ENCODE measurements at regions not wholly inside any gene's neighbourhood (a gene's known extent, or its start where the extent isn't known, plus 50 kb on each side); places are given as distances from the start of the nearest gene placed in this dataset.

GRCh38 chr20:43293068-43293786 lies 103.5 kb upstream of the PTPRT start:
- H3K4me1 ChIP-seq (ENCODE audit: insufficient read depth, low read length): no peaks in the 10 kb centered on the region
- no peak overlapping the region for H3K27ac ChIP-seq (ENCODE audit: low read depth, low read length)
- no peak overlapping the region for H3K27ac Mint-ChIP-seq
- H3K4me3 Mint-ChIP-seq: no peak overlapping the region
- no peak for DNase-seq
- no peaks in the 10 kb centered on the region for H3K36me3 ChIP-seq (ENCODE audit: insufficient read depth, low read length)
- intact Hi-C loops (cut with micrococcal nuclease): no loop called here
- H3K27me3 Mint-ChIP-seq: no peaks in the 10 kb centered on the region
- peaks cover 0 to 14% (median 4%) of the 10 kb centered on the region in 8 donors for H3K9me3 Mint-ChIP-seq
- no peaks in the 10 kb centered on the region for H3K27me3 ChIP-seq (ENCODE audit: insufficient read depth, low read length)
- POLR2A ChIA-PET (ENCODE audit: partially characterized antibody): no interaction called here
- no peaks in the 10 kb centered on the region for H3K36me3 Mint-ChIP-seq
- H3K9me3 ChIP-seq (ENCODE audit: control insufficient read depth in 1 of 2, low read length in 2 of 2): no peaks in the 10 kb centered on the region
- H3K4me1 Mint-ChIP-seq: no peaks in the 10 kb centered on the region
- CTCF ChIA-PET (ENCODE audit: partially characterized antibody): no interaction called here
- H3K4me3 ChIP-seq (ENCODE audit: low read length in 2 of 2): no peak overlapping the region

- Histone ChIP-seq H3K9me3 (ENCODE audit: control insufficient read depth in 1 of 2, low read length in 2 of 2) (no peaks in the 10 kb centered on the region), H3K27me3 (ENCODE audit: insufficient read depth, low read length) (no peaks in the 10 kb centered on the region), H3K27ac (ENCODE audit: low read depth, low read length) (no peak overlapping the region), H3K36me3 (ENCODE audit: insufficient read depth, low read length) (no peaks in the 10 kb centered on the region), H3K4me3 (ENCODE audit: low read length in 2 of 2) (no peak overlapping the region), H3K4me1 (ENCODE audit: insufficient read depth, low read length) (no peaks in the 10 kb centered on the region)
- Mint-ChIP-seq H3K27me3 (no peaks in the 10 kb centered on the region), H3K27ac (no peak overlapping the region), H3K36me3 (no peaks in the 10 kb centered on the region), H3K9me3 (peaks cover 0 to 14% (median 4%) of the 10 kb centered on the region in 8 donors), H3K4me3 (no peak overlapping the region), H3K4me1 (no peaks in the 10 kb centered on the region)
- no peak for DNase-seq
- POLR2A ChIA-PET (ENCODE audit: partially characterized antibody): no interaction called here
- intact Hi-C loops (cut with micrococcal nuclease): no loop called here
- CTCF ChIA-PET (ENCODE audit: partially characterized antibody): no interaction called here
Observed at GRCh38 chr20:43292222-43292621, 102.5 kb upstream of the PTPRT start.

DNA sequence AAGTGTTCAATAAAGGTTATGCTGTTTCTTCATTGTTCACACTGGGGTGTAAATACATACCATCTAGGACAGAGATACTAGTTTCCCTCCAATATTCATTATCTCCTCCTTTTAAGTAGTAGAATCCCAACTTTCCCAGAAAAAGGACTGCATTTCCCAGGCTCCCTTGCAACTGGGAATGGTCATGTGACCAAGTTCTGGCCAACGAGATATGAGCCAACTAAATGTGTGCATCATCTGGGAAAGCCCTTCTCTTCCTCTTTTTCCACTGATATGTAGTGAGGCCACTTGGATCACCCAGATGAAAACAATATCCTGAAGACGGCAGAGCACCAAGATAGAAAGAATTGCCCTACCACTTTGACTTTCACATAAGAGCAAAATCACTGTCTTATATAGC lies 97.9 kb upstream of the PTPRT start:
- H3K4me1 Mint-ChIP-seq: no peaks in the 10 kb centered on the region
- H3K4me3 Mint-ChIP-seq: no peak overlapping the region
- H3K27ac Mint-ChIP-seq: no peak overlapping the region
- no peaks in the 10 kb centered on the region for H3K9me3 ChIP-seq (ENCODE audit: control insufficient read depth in 1 of 2, low read length in 2 of 2)
- peaks cover 3 to 6% of the 10 kb centered on the region in 2 donors for H3K27me3 Mint-ChIP-seq
- CTCF ChIA-PET (ENCODE audit: partially characterized antibody): no interaction called here
- H3K4me3 ChIP-seq (ENCODE audit: low read length in 2 of 2): no peak overlapping the region
- no peak overlapping the region for H3K27ac ChIP-seq (ENCODE audit: low read depth, low read length)
- H3K36me3 ChIP-seq (ENCODE audit: insufficient read depth, low read length): no peaks in the 10 kb centered on the region
- no peaks in the 10 kb centered on the region for H3K4me1 ChIP-seq (ENCODE audit: insufficient read depth, low read length)
- no peaks in the 10 kb centered on the region for H3K27me3 ChIP-seq (ENCODE audit: insufficient read depth, low read length)
- intact Hi-C loops (cut with micrococcal nuclease): no loop called here
- POLR2A ChIA-PET (ENCODE audit: partially characterized antibody): no interaction called here
- no peak for DNase-seq
- H3K9me3 Mint-ChIP-seq: peaks cover 0 to 2% (median 0%) of the 10 kb centered on the region in 8 donors
- no peaks in the 10 kb centered on the region for H3K36me3 Mint-ChIP-seq

- Histone ChIP-seq H3K9me3 (ENCODE audit: control insufficient read depth in 1 of 2, low read length in 2 of 2) (no peaks in the 10 kb centered on the region), H3K27ac (ENCODE audit: low read depth, low read length) (no peak overlapping the region), H3K4me3 (ENCODE audit: low read length in 2 of 2) (no peak overlapping the region), H3K4me1 (ENCODE audit: insufficient read depth, low read length) (no peaks in the 10 kb centered on the region), H3K27me3 (ENCODE audit: insufficient read depth, low read length) (no peaks in the 10 kb centered on the region), H3K36me3 (ENCODE audit: insufficient read depth, low read length) (no peaks in the 10 kb centered on the region)
- no peak overlapping the region for H3K27ac Mint-ChIP-seq
- ChIA-PET CTCF (ENCODE audit: partially characterized antibody) (no interaction called here), POLR2A (ENCODE audit: partially characterized antibody) (no interaction called here)
- H3K9me3 Mint-ChIP-seq: peaks cover 0 to 5% (median 0%) of the 10 kb centered on the region in 8 donors
- H3K27me3 Mint-ChIP-seq: peaks cover 5 to 11% of the 10 kb centered on the region in 2 donors
- H3K36me3 Mint-ChIP-seq: no peaks in the 10 kb centered on the region
- no peak overlapping the region for H3K4me3 Mint-ChIP-seq
- intact Hi-C loops (cut with micrococcal nuclease): no loop called here
- DNase-seq: no peak
- no peaks in the 10 kb centered on the region for H3K4me1 Mint-ChIP-seq
Observed at GRCh38 chr20:43285170-43285569, 95.5 kb upstream of the PTPRT start.

- Histone ChIP-seq H3K9me3 (ENCODE audit: control insufficient read depth in 1 of 2, low read length in 2 of 2) (no peaks in the 10 kb centered on the region), H3K4me3 (ENCODE audit: low read length in 2 of 2) (no peak overlapping the region), H3K27me3 (ENCODE audit: insufficient read depth, low read length) (no peaks in the 10 kb centered on the region), H3K4me1 (ENCODE audit: insufficient read depth, low read length) (no peaks in the 10 kb centered on the region), H3K27ac (ENCODE audit: low read depth, low read length) (no peak overlapping the region), H3K36me3 (ENCODE audit: insufficient read depth, low read length) (no peaks in the 10 kb centered on the region)
- DNase-seq: no peak
- POLR2A ChIA-PET (ENCODE audit: partially characterized antibody): no interaction called here
- Mint-ChIP-seq H3K27me3 (peaks cover 5 to 11% of the 10 kb centered on the region in 2 donors), H3K4me1 (no peaks in the 10 kb centered on the region), H3K4me3 (no peak overlapping the region), H3K27ac (no peak overlapping the region), H3K9me3 (peaks cover 0 to 6% (median 0%) of the 10 kb centered on the region in 8 donors), H3K36me3 (no peaks in the 10 kb centered on the region)
- intact Hi-C loops (cut with micrococcal nuclease): no loop called here
- CTCF ChIA-PET (ENCODE audit: partially characterized antibody): no interaction called here
Observed at GRCh38 chr20:43284486-43284885, 94.8 kb upstream of the PTPRT start.

GRCh38 chr20:43283126-43283525 lies 93.4 kb upstream of the PTPRT start:
- DNase-seq: no peak
- H3K4me1 Mint-ChIP-seq: no peaks in the 10 kb centered on the region
- Histone ChIP-seq H3K36me3 (ENCODE audit: insufficient read depth, low read length) (no peaks in the 10 kb centered on the region), H3K9me3 (ENCODE audit: control insufficient read depth in 1 of 2, low read length in 2 of 2) (no peaks in the 10 kb centered on the region), H3K4me3 (ENCODE audit: low read length in 2 of 2) (no peak overlapping the region), H3K27ac (ENCODE audit: low read depth, low read length) (no peak overlapping the region), H3K27me3 (ENCODE audit: insufficient read depth, low read length) (no peaks in the 10 kb centered on the region), H3K4me1 (ENCODE audit: insufficient read depth, low read length) (no peaks in the 10 kb centered on the region)
- ChIA-PET POLR2A (ENCODE audit: partially characterized antibody) (no interaction called here), CTCF (ENCODE audit: partially characterized antibody) (no interaction called here)
- peaks cover 5 to 11% of the 10 kb centered on the region in 2 donors for H3K27me3 Mint-ChIP-seq
- peaks cover 0 to 6% (median 0%) of the 10 kb centered on the region in 8 donors for H3K9me3 Mint-ChIP-seq
- no peak overlapping the region for H3K4me3 Mint-ChIP-seq
- intact Hi-C loops (cut with micrococcal nuclease): no loop called here
- no peaks in the 10 kb centered on the region for H3K36me3 Mint-ChIP-seq
- no peak overlapping the region for H3K27ac Mint-ChIP-seq

- Mint-ChIP-seq H3K4me1 (no peaks in the 10 kb centered on the region), H3K27ac (no peak overlapping the region), H3K4me3 (no peak overlapping the region), H3K9me3 (peaks cover 0 to 3% (median 2%) of the 10 kb centered on the region in 8 donors), H3K36me3 (no peaks in the 10 kb centered on the region), H3K27me3 (peaks cover 3 to 4% of the 10 kb centered on the region in 2 donors)
- no peaks in the 10 kb centered on the region for H3K4me1 ChIP-seq (ENCODE audit: insufficient read depth, low read length)
- ChIA-PET CTCF (ENCODE audit: partially characterized antibody) (no interaction called here), POLR2A (ENCODE audit: partially characterized antibody) (no interaction called here)
- no peak overlapping the region for H3K4me3 ChIP-seq (ENCODE audit: low read length in 2 of 2)
- no peaks in the 10 kb centered on the region for H3K36me3 ChIP-seq (ENCODE audit: insufficient read depth, low read length)
- no peak for DNase-seq
- peaks cover 5% of the 10 kb centered on the region for H3K27me3 ChIP-seq (ENCODE audit: insufficient read depth, low read length)
- intact Hi-C loops (cut with micrococcal nuclease): no loop called here
- H3K27ac ChIP-seq (ENCODE audit: low read depth, low read length): no peak overlapping the region
- H3K9me3 ChIP-seq (ENCODE audit: control insufficient read depth in 1 of 2, low read length in 2 of 2): no peaks in the 10 kb centered on the region
Observed at GRCh38 chr20:43271980-43272379, 82.3 kb upstream of the PTPRT start.

DNA sequence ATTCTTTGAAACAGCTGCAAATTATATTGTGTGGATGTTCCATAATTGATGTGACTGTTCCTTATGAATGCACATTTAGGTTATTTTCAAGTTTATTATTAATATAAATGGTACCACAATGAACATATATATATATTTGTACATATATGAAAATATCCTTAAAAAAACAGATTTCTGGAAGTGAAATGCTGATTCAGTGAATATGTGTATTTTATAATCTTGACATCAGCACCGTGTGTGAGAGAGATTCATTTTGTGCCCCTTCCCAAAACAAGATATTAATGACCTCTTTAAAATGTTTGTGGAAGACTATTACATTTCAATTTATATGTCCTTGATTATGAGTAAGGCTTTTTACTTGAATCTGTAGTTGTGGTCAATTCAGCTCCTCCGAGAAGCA lies 75.7 kb upstream of the PTPRT start:
- H3K9me3 ChIP-seq (ENCODE audit: control insufficient read depth in 1 of 2, low read length in 2 of 2): no peaks in the 10 kb centered on the region
- H3K36me3 ChIP-seq (ENCODE audit: insufficient read depth, low read length): no peaks in the 10 kb centered on the region
- intact Hi-C loops (cut with micrococcal nuclease): no loop called here
- H3K27ac ChIP-seq (ENCODE audit: low read depth, low read length): no peak overlapping the region
- no peaks in the 10 kb centered on the region for H3K4me1 Mint-ChIP-seq
- H3K27ac Mint-ChIP-seq: no peak overlapping the region
- peaks cover 5% of the 10 kb centered on the region for H3K27me3 ChIP-seq (ENCODE audit: insufficient read depth, low read length)
- no peaks in the 10 kb centered on the region for H3K36me3 Mint-ChIP-seq
- H3K9me3 Mint-ChIP-seq: peaks cover 0 to 5% (median 0%) of the 10 kb centered on the region in 8 donors
- ChIA-PET CTCF (ENCODE audit: partially characterized antibody) (no interaction called here), POLR2A (ENCODE audit: partially characterized antibody) (no interaction called here)
- H3K4me1 ChIP-seq (ENCODE audit: insufficient read depth, low read length): no peaks in the 10 kb centered on the region
- H3K27me3 Mint-ChIP-seq: peaks cover 0 to 2% of the 10 kb centered on the region in 2 donors
- DNase-seq: no peak
- H3K4me3 ChIP-seq (ENCODE audit: low read length in 2 of 2): no peak overlapping the region
- no peak overlapping the region for H3K4me3 Mint-ChIP-seq

All from CD4-positive, alpha-beta memory T cell (primary cell).